ELR (cell line): ENCODE measurements at regions not wholly inside any gene's neighbourhood (a gene's known extent, or its start where the extent isn't known, plus 50 kb on each side); places are given as distances from the start of the nearest gene placed in this dataset.

ENCODE experiments used
- DNase-seq: peaks from one replicate; pipeline ENCODE4 v3.0.0-alpha.2; 2015; ENCODE audit warnings: low read depth

DNA sequence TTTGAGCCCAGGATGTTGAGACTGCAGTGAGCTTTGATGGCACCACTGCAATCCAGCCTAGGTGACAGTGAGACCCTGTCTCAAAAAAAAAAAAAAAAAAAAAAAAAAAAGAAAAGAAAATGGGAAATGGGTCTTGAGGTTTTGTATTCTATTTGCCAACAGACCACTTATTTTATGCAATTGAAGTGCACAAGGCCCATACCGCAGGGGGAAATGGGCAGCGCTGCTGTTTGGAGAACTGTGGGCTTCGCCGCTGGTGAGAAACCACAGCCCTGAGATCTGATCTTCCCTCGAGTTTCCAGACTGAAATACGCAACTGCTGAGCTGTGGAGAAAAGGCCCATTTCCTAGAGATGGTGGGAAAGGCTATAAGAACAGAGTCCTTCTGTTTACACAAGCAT is 512.0 kb downstream of the TCERG1L start:
- no peak for DNase-seq

DNA sequence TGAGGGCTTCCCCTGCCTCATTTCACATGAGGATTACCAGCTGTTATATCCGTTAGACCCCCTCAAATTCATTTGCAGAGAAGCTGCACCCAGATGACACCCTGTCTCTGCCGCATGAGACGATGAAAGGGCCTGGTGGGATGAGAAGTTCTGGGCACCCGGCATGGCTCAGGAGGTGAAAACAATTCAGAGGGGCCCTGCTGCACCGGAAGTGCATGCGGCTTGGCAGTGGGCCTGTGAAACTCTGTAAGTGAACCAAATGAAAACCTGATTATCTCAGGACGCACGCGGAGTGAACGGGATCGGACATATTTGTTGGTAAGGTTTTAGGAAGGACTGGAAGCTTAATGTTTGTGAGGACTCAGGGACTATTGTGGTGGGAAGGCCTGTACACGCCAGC is 511.2 kb downstream of the TCERG1L start:
- DNase-seq: no peak

DNA sequence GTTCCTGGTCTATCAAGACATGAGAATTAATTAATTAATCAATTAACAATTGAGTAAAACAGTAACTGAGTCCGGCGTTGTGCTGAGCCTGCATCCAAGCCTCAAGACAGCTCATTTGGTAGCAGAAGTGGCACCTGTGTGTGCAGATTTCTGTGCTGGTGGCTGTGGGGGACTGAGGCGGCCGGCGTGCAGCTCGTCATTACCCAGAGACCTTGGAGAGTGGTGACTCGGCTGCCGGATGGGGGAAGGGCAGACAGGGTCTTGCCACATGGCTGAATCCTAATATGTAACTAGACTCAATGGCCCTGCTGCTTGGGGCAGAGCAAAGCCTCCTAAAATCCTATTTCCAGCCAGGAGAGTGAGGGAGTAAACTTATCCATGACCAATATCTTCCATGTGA is 510.2 kb downstream of the TCERG1L start:
- no peak for DNase-seq

DNA sequence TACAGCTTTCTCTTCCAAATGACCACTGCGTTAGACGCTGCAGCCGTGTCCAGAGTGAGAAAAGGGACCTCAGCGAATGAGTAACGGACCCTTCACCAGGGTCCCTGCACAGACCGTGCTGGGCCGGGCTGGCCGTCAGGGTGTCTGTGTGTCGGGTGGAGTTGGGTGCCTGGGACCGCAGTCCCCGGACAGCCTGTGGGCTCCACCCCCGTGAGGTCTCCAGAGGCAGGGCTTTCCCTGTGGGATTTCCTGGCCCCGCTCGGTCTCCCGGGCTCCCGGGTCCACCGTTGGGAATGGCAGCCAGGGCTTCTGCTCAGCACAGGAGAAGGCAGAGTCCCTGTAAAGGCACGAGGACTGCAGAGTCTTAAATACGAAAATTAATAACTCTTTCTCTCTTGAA is 509.7 kb downstream of the TCERG1L start:
- DNase-seq: no peak

DNA sequence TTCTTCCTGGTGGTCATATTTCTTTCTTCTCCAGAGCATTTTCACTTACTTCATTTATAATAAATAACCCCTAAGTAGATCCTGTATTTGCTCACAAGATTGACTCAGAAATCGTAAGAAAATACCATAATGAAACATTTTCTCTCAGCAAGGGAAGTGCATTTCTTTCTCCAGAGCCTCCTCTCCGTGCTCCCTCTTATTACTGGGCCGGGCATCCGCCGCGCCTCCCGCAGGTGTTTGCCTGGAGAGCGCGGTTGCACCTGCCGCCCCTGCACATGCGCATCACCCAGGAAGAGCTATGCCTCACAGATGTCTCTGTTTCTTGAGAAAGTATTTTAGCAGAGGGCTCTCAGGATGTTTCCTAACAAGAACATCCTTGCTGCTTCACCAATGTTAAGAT is 509.2 kb downstream of the TCERG1L start:
- no peak for DNase-seq

DNA sequence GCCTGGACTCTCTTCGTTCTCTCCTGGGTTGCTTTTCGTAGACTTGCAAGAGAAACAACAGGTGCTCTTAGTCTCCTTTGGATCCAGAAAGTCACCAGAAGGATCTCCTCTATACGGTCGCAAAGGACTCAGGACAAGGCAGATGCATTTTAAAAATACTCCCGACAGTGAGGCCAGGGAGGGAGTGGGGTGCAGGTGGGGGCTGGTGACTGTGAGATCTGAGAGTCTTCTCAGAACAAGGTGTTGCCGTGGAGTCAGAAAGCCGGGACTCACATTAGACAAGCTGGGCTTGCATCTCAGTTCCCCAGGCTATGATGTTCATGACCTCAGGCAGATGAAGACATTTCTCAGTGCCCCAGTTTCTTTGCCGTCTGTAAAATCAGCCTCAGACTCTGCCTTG is 507.2 kb downstream of the TCERG1L start:
- DNase-seq: no peak

GRCh38 chr10:130804778-130805634 is 506.5 kb downstream of the TCERG1L start:
- no peak for DNase-seq

DNA sequence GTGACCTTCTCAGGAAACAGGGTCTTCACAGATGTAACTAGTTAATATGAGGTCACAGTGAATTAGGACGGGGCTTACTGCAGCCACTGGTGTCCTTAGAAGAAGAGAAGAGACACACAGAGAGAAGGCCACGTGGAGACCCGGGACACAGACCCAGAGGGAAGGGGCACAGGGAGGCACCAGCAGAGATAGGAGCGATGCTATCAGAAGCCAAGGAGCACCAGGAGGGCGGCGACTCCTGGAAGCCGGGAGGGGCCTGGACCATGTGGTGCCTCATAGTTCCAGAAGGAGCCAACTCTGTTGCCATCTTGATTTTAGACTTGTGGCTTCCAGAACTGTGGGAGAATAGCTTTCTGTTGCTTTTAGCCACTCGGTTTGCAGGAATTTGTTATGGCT is 505.9 kb downstream of the TCERG1L start:
- DNase-seq: no peak

GRCh38 chr10:130806426-130806825 is 505.1 kb downstream of the TCERG1L start:
- DNase-seq: no peak

- no peak for DNase-seq
Observed at GRCh38 chr10:130807096-130807495, 504.4 kb downstream of the TCERG1L start.

GRCh38 chr10:130807721-130808120 is 503.8 kb downstream of the TCERG1L start:
- DNase-seq: no peak

DNA sequence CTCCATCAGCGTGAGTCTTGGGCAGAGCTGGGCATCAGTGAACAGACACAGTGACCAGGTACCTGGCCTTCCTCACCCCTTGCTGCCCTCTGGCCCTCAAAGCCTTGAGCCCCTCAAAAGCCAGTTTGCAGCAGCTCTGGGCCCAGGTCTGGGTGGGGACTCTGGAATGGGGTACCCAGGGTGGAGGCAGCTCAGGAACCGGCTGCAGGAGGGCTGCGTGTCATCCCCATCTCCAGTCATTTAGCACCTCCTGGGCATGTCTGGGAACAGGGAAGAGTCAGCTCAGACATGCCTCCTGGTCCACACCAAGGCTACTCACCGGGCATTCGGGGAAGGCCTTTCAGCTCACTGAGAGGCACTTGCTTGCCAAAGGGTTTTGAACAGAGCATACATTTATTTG is 503.3 kb downstream of the TCERG1L start:
- DNase-seq: no peak

GRCh38 chr10:130808686-130809085 is 502.8 kb downstream of the TCERG1L start:
- no peak for DNase-seq

DNA sequence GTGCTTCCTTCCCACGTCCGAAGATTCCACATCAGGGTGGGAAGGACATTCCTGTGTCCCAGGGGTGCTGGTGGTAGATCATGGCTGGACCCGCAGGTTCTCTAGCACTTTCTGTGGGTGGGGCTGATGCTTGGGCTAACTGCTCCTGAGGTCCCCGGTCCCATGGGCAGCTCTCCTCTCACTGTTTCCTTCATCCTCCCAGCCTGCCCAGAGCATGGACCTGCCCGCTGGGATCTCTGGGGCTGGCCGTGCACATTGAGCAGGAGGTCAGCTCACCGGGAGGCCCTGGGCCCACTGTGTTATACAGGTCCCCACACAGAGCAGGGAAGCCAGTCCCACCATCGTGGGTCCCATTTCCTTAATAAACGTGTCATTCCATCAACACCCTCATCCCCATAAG is 502.3 kb downstream of the TCERG1L start:
- DNase-seq: no peak

GRCh38 chr10:130809761-130810515 is 501.6 kb downstream of the TCERG1L start:
- DNase-seq: no peak

DNA sequence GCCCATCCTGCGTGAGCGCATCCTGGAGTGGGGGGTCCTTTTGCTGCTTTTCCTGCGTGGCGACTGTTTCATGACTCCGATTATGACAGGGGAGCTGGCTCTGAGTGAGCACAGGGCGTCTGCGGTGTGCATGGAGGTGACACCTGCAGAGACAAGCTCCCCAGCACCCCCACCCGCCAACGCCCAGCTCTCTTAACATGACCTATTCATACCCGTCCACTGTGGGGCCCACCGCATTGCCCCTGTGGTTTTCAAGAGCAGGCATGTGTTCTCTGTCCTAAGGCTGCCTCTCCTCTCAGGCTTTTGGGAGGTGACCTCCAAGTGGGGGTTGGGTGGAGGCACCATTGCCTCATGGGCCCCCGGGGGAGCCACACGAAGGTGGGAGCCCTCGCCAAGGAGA is 500.7 kb downstream of the TCERG1L start:
- DNase-seq: no peak

DNA sequence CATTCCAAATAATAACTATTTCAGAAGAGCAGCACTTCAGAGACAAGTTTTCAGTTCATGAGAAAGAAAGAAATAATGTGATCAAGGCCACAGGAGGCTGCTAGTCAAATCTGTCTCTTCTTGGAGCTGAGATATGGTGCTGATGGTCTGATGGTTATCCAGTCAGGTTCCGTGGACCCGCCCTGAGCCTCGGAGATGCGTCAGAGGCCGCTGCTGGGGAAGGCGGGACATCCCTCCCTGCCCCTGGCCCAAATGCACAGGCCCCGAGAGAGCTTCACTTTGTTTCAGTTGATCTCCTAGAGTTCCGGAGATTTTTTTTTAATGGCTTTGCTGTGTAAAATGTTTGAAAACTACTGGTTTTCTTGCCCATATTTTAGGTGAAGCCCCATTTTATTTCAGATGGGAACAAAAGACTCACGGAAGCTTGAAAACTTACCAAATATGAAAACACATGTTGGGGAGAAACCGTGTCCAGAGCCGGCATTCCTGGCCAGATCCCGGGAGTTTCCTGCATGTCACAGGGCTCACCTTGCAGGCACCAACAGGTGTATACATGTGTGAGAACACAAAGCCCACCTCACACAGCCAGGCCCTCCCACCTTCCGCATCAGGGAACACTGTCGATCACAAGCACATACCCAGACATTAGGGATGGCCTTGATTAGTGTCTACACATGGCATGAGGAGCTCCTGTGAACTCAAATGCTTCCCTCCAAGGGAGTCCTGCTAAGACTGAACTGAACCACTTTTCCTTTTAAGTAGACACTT is 499.0 kb downstream of the TCERG1L start:
- no peak for DNase-seq

GRCh38 chr10:130814610-130815009 is 496.9 kb downstream of the TCERG1L start:
- DNase-seq: no peak

DNA sequence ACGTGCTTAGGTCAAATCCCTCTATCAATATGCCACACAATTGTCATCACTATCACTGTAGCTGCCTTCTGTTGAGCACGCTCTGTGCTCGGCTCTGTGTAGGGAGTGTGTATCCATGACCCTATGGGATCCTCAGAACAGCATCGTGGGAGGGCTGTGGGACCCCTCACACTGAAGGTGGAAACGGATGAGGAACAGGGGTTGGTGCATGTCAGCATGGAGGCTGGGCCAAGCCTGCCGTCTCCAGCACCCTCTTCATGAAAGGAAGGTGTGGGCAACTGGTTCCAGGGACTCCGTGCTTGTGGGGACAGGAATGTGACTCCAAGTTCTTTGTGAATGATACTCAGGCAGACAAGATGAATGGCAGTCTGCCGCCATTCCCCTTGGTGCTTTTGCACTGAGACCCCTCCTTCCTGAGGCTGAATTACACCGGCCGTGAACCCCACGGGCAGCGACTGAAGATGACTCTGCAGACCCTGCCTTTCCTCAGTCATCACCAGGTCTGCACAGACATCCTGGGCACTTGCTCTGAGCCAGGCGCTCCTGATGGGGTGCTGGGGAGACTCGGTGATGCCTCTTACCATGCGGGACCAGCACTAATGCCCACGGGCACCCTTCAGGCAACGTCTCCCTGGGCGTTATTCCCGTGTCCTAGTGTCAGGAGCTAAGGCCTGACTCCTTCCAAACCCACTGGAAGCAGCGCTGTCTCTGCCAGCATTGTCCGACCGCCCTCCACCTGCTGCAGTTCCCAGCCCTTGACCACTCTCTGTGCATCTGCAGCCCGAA is 495.2 kb downstream of the TCERG1L start:
- no peak for DNase-seq

GRCh38 chr10:130817046-130817624 is 494.4 kb downstream of the TCERG1L start:
- DNase-seq: no peak

GRCh38 chr10:130817674-130818073 is 493.8 kb downstream of the TCERG1L start:
- DNase-seq: no peak
